Activated CD4-positive, alpha-beta memory T cell treated with anti-CD3 and anti-CD28 coated beads, Interleukin-2, amount 10 ng/mL, durations not matched to agents 7 days and 5 days (primary cell): ENCODE measurements at regions not wholly inside any gene's neighbourhood (a gene's known extent, or its start where the extent isn't known, plus 50 kb on each side); places are given as distances from the start of the nearest gene placed in this dataset.

Experiments
- CTCF ChIA-PET: fragments of 350-600 bp; sonication (Branson Sonifier 250); formaldehyde crosslinking; loops from one replicate; lab custom pipeline; 2021; ENCODE audit warnings: antibody characterized with exemption, inconsistent platforms; lab: Charles Lee
- POLR2A ChIA-PET: fragments of 350-600 bp; sonication (Branson Sonifier 250); formaldehyde crosslinking; loops from one replicate; lab custom pipeline; 2021; ENCODE audit warnings: antibody characterized with exemption; lab: Charles Lee
- DNase-seq: peaks from one replicate; pipeline ENCODE4 v3.0.0-alpha.2; 2020
- H3K27ac Mint-ChIP-seq: one replicate; pipeline ENCODE4 v1.8.0; 2021; ENCODE audit warnings: mild to moderate bottlenecking, mixed read lengths
- H3K27me3 Mint-ChIP-seq: one replicate; pipeline ENCODE4 v1.8.0; 2021; ENCODE audit warnings: mixed read lengths
- H3K36me3 Mint-ChIP-seq: one replicate; pipeline ENCODE4 v1.8.0; 2021; ENCODE audit warnings: low read depth, mixed read lengths
- H3K4me1 Mint-ChIP-seq: one replicate; pipeline ENCODE4 v1.8.0; 2021; ENCODE audit warnings: mixed read lengths
- H3K4me3 Mint-ChIP-seq: one replicate; pipeline ENCODE4 v1.8.0; 2021; ENCODE audit warnings: mild to moderate bottlenecking, mixed read lengths
- H3K9me3 Mint-ChIP-seq: one replicate; pipeline ENCODE4 v1.8.0; 2021; ENCODE audit warnings: mixed read lengths

GRCh38 chr5:2021484-2022176 lies 138.9 kb upstream of the IRX4 start:
- POLR2A ChIA-PET: no interaction called here
- no peaks in the 10 kb centered on the region for H3K4me1 Mint-ChIP-seq
- DNase-seq: no peak
- CTCF ChIA-PET: no interaction called here
- peaks cover 17% of the 10 kb centered on the region for H3K27me3 Mint-ChIP-seq
- no peak overlapping the region for H3K27ac Mint-ChIP-seq
- no peak overlapping the region for H3K4me3 Mint-ChIP-seq
- no peaks in the 10 kb centered on the region for H3K9me3 Mint-ChIP-seq
- no peaks in the 10 kb centered on the region for H3K36me3 Mint-ChIP-seq

GRCh38 chr5:2020730-2021129 lies 138.0 kb upstream of the IRX4 start:
- no peaks in the 10 kb centered on the region for H3K36me3 Mint-ChIP-seq
- H3K4me3 Mint-ChIP-seq: no peak overlapping the region
- no peaks in the 10 kb centered on the region for H3K9me3 Mint-ChIP-seq
- no peak overlapping the region for H3K27ac Mint-ChIP-seq
- peaks cover 15% of the 10 kb centered on the region for H3K27me3 Mint-ChIP-seq
- H3K4me1 Mint-ChIP-seq: no peaks in the 10 kb centered on the region
- ChIA-PET POLR2A (no interaction called here), CTCF (interaction anchor here (0.7 kb wide), 1 partner anchor 84 kb away, joined by 3 read pairs; no protein-coding TSS in a partner anchor)
- no peak for DNase-seq

GRCh38 chr5:2019716-2020115 lies 137.0 kb upstream of the IRX4 start:
- ChIA-PET CTCF (no interaction called here), POLR2A (no interaction called here)
- no peaks in the 10 kb centered on the region for H3K4me1 Mint-ChIP-seq
- no peak overlapping the region for H3K4me3 Mint-ChIP-seq
- no peak for DNase-seq
- H3K9me3 Mint-ChIP-seq: no peaks in the 10 kb centered on the region
- peaks cover 10% of the 10 kb centered on the region for H3K27me3 Mint-ChIP-seq
- no peak overlapping the region for H3K27ac Mint-ChIP-seq
- no peaks in the 10 kb centered on the region for H3K36me3 Mint-ChIP-seq

DNA sequence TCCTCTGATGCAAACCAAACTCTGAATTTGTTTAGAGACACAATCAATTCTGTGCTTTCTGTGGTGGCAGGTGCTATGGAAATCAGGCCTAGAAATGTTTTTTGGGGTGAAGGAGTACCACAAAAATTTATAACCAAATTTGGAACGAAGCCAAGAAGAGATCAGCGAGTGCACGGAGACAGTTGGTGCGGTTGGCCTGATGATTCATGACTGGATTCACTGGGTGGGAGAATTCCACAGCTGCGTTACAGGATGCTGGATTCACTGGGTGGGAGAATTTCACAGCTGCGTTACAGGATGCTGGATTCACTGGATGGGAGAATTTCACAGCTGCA lies 135.6 kb upstream of the IRX4 start:
- no peaks in the 10 kb centered on the region for H3K4me1 Mint-ChIP-seq
- CTCF ChIA-PET: no interaction called here
- no peak overlapping the region for H3K4me3 Mint-ChIP-seq
- no peaks in the 10 kb centered on the region for H3K36me3 Mint-ChIP-seq
- peaks cover 10% of the 10 kb centered on the region for H3K27me3 Mint-ChIP-seq
- DNase-seq: no peak
- no peak overlapping the region for H3K27ac Mint-ChIP-seq
- H3K9me3 Mint-ChIP-seq: no peaks in the 10 kb centered on the region
- POLR2A ChIA-PET: no interaction called here

DNA sequence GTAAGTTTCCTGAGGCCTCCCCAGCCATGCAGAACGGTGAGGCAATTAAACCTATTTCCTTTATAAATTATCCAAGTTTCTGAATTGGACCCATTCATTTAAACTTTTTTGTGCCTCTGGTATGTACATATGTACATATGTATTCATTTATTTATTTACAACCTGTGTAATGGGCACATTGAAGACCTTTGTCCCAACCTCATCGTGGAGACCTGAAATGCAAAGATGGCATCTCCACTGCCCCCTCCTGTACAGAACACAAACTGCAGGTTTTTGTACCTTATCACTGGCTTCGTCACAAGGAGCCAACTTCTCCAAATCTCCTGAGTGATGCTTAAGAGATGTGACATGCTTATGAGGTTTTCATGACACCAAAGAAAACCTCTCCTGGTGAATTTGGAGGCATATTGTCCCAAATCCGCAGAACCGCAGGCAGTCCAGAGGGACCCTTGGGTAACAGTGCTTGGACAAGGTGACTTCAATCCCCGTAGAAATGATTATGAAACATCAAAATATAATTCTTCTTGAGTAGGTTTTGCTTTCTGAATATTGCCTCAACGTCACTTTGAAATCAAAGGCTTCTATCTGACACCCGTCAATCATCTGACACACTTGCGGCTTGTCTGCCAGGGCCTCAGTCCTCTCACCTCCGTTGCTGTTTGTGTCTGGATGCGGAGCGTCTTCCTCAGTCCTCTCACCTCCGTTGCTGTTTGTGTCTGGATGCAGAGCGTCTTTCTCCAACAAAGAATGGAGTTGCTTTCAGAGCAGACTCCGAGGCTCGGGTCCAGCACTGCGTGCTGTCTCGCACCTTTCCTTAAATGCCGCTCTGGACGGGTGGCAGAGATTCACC lies 135.0 kb upstream of the IRX4 start:
- DNase-seq: peak; percentile 36
- H3K36me3 Mint-ChIP-seq: no peaks in the 10 kb centered on the region
- peaks cover 5% of the 10 kb centered on the region for H3K27me3 Mint-ChIP-seq
- no peaks in the 10 kb centered on the region for H3K9me3 Mint-ChIP-seq
- no peaks in the 10 kb centered on the region for H3K4me1 Mint-ChIP-seq
- POLR2A ChIA-PET: no interaction called here
- no peak overlapping the region for H3K4me3 Mint-ChIP-seq
- CTCF ChIA-PET: no interaction called here
- no peak overlapping the region for H3K27ac Mint-ChIP-seq

DNA sequence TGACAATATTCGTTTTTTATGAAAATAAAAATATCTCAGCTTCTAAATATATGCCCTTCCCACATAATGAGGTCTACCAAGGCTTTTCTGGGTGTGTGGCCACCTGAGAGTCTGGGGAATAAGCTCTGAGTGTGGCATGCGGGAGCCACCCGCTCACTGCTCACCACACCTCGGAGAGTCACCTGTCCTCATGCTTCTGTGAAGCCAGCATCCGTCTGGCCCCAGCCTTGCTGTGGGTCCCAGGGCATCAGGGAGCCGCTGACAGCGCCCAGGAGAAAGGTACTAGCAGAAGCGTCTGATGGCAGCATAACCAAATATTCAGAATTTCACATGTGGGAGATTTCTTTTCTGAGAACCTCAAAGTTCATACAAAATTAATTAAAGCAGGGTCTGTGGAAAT lies 133.2 kb upstream of the IRX4 start:
- H3K9me3 Mint-ChIP-seq: no peaks in the 10 kb centered on the region
- H3K4me1 Mint-ChIP-seq: no peaks in the 10 kb centered on the region
- ChIA-PET POLR2A (no interaction called here), CTCF (interaction anchor here (1.2 kb wide), 1 partner anchor 223 kb away, joined by 3 read pairs; no protein-coding TSS in a partner anchor)
- DNase-seq: no peak
- no peaks in the 10 kb centered on the region for H3K27me3 Mint-ChIP-seq
- H3K4me3 Mint-ChIP-seq: no peak overlapping the region
- no peak overlapping the region for H3K27ac Mint-ChIP-seq
- no peaks in the 10 kb centered on the region for H3K36me3 Mint-ChIP-seq

- ChIA-PET CTCF (interaction anchor here (1.2 kb wide), 1 partner anchor 223 kb away, joined by 3 read pairs; no protein-coding TSS in a partner anchor), POLR2A (no interaction called here)
- H3K36me3 Mint-ChIP-seq: no peaks in the 10 kb centered on the region
- no peak for DNase-seq
- H3K27ac Mint-ChIP-seq: no peak overlapping the region
- H3K4me3 Mint-ChIP-seq: no peak overlapping the region
- H3K9me3 Mint-ChIP-seq: no peaks in the 10 kb centered on the region
- no peaks in the 10 kb centered on the region for H3K4me1 Mint-ChIP-seq
- no peaks in the 10 kb centered on the region for H3K27me3 Mint-ChIP-seq
These were observed 132.6 kb upstream of the IRX4 start for GRCh38 chr5:2015124-2015848.

GRCh38 chr5:2014058-2014610 lies 131.4 kb upstream of the IRX4 start:
- Mint-ChIP-seq H3K36me3 (no peaks in the 10 kb centered on the region), H3K4me1 (no peaks in the 10 kb centered on the region), H3K9me3 (no peaks in the 10 kb centered on the region), H3K27ac (no peak overlapping the region), H3K4me3 (no peak overlapping the region), H3K27me3 (no peaks in the 10 kb centered on the region)
- DNase-seq: no peak
- ChIA-PET CTCF (no interaction called here), POLR2A (no interaction called here)

DNA sequence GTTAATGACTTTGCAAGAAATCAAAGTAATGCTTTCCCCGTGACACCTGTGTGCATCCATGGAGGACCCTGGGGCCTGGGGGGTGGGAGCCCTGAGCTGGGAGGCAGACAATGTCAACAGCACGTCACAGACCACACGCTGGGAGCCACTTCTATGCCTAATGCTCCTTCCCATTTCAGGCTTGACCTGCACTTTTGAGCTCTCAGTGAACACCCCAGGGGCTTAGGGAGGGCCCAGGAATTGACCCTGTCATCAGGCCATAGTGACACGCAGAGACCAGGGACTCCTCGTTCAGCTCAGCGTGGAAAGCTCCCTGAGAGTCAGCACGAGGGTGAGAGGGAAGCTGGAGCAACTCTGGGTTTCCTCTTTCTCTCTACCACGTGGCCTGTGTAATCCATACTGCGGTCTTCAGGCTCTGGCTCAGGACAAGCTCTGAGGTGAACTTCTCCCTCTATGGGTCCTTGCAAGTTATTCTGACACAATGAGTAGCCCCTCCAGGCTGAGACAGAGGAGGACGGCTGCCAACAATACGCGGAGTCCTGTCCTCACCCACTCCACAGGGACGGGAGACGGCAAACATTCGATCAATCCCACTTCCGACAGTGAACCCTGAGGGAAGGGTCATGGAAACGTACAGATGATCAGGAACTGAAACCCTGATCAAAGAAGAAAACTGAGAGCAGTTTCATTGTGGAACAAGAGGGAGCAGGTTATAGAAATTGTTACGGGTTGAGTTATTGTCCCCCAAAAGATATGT lies 130.8 kb upstream of the IRX4 start:
- no peaks in the 10 kb centered on the region for H3K27me3 Mint-ChIP-seq
- H3K4me3 Mint-ChIP-seq: no peak overlapping the region
- DNase-seq: no peak
- no peaks in the 10 kb centered on the region for H3K36me3 Mint-ChIP-seq
- H3K27ac Mint-ChIP-seq: no peak overlapping the region
- no peaks in the 10 kb centered on the region for H3K9me3 Mint-ChIP-seq
- POLR2A ChIA-PET: no interaction called here
- no peaks in the 10 kb centered on the region for H3K4me1 Mint-ChIP-seq
- CTCF ChIA-PET: no interaction called here

- H3K4me1 Mint-ChIP-seq: no peaks in the 10 kb centered on the region
- H3K9me3 Mint-ChIP-seq: no peaks in the 10 kb centered on the region
- no peak overlapping the region for H3K27ac Mint-ChIP-seq
- no peaks in the 10 kb centered on the region for H3K27me3 Mint-ChIP-seq
- no peaks in the 10 kb centered on the region for H3K36me3 Mint-ChIP-seq
- DNase-seq: no peak
- no peak overlapping the region for H3K4me3 Mint-ChIP-seq
- ChIA-PET POLR2A (no interaction called here), CTCF (no interaction called here)
These were observed 130.2 kb upstream of the IRX4 start for GRCh38 chr5:2012885-2013284.

DNA sequence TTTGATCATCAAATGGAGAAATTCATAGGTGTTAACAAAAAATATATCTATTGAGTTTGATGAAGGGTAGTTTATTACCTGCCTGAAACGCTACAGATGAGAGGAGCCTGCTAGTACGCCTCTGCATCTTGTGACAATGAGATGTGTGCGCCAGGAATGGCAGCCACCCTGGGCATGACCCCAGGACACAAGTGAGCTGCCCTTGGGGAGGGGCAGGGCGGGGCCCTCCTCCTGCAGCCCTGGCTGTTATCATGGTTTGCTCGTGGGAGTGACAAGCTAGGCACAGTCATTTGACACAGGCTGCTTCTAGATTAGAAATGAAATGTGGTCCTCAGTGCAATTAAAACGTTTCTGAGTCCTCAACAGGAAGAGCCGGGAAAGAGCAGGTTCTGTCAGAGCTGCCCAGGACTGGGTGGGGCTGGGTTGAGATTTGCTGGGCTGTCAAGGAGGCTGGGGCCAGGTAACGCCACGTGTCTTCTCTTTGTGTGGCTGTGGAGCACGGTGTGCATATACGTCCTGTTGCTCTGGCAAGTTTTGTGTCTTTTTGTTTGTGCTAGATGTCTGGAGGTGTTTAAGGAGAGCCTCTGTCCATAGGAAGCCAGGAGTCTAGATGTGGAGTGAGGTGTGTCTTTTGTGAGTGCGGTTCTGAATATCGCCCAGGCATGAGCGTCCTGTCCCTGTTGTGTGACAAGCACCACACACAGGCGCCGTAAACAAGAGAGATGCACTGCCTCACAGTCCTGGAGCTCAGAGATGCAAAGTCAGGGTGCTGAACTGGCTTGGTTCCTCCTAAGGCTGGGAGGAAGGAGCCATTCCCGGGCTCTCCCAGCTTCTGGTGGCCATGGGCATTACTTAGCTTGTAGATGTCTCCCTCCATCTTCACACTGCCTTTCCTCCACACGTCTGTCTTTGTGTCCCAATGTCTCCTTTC lies 129.0 kb upstream of the IRX4 start:
- POLR2A ChIA-PET: no interaction called here
- no peaks in the 10 kb centered on the region for H3K9me3 Mint-ChIP-seq
- CTCF ChIA-PET: no interaction called here
- no peaks in the 10 kb centered on the region for H3K4me1 Mint-ChIP-seq
- no peaks in the 10 kb centered on the region for H3K36me3 Mint-ChIP-seq
- H3K27ac Mint-ChIP-seq: no peak overlapping the region
- no peak overlapping the region for H3K4me3 Mint-ChIP-seq
- DNase-seq: no peak
- H3K27me3 Mint-ChIP-seq: no peaks in the 10 kb centered on the region

DNA sequence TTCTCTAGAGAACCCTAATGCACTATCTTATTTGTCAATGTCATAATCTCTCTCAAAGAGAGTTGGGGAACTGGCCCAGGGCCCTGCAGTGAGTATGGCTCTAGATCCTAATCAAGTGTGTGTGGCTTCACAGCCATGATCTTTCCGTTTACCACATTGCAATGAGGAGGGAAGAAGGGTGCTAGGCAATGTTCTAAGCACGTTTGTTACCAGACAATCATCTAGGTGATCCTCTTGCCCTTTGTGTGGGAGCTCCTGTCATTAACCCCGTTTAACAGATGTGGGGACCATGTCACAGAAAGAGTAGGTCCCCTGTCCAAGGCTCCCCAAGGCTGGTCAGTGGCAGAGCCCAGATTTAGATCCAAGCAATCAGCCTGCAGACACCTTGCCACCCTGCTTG lies 128.2 kb upstream of the IRX4 start:
- DNase-seq: no peak
- Mint-ChIP-seq H3K4me3 (no peak overlapping the region), H3K27me3 (no peaks in the 10 kb centered on the region), H3K4me1 (no peaks in the 10 kb centered on the region), H3K36me3 (no peaks in the 10 kb centered on the region), H3K27ac (no peak overlapping the region), H3K9me3 (no peaks in the 10 kb centered on the region)
- ChIA-PET POLR2A (no interaction called here), CTCF (no interaction called here)
